Hepatic stellate cell (primary cell): ENCODE measurements at regions not wholly inside any gene's neighbourhood (a gene's known extent, or its start where the extent isn't known, plus 50 kb on each side); places are given as distances from the start of the nearest gene placed in this dataset.
"Not testable (repeated sequence)": the region's sequence is repeated elsewhere in the genome, so short reads cannot be mapped to it uniquely, and the experiment has no call there.

Experiments
- DNase-seq: peaks from one replicate; pipeline ENCODE4 v3.0.0; 2011; ENCODE audit warnings: low spot score

DNA sequence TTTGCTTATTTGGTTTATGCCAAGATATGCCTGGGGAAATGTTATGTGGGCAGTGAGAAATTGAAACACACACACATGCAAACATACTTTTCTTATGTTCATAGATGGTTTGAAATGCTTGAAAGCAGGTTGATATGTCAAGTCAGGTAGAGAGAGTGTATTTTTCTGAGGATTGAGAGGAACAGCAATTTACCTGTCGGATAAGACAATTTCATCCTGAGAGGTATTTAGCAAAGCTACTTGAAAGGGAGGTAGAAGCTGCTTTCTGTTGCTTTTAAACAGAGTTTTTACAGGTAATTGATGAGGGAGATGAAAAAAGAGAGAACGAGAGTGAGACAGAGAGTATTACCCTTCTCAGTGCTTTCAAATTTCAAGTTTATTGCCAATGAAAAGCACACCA lies 854.3 kb downstream of the CDH8 start:
- DNase-seq = no peak

- no peak for DNase-seq
Observed at GRCh38 chr16:61179561-61179960, 856.7 kb downstream of the CDH8 start.

- no peak for DNase-seq
Observed at GRCh38 chr16:61165797-61166196, 870.4 kb downstream of the CDH8 start.

DNA sequence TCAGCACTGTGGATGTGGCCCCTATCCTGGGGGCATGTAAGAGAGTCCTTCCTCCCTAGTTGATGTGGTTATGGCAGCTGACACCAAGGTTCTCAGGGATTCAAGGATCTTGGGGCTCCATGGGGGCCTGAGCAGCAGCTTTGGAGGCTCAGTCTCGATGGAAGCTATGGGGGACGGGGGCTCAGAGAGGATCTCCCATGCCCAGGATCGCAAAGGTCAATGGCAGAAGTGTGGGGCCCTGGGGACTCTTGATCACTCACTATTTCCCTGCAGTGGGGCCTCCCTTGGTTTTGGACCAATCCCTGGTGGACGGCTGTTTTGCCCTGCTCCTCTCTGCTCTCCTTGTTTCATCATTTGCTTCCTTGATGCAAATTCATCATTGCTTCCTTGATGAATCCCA lies 885.9 kb downstream of the CDH8 start:
- no peak for DNase-seq

- no peak for DNase-seq
Observed at GRCh38 chr16:61149709-61150108, 886.5 kb downstream of the CDH8 start.

DNA sequence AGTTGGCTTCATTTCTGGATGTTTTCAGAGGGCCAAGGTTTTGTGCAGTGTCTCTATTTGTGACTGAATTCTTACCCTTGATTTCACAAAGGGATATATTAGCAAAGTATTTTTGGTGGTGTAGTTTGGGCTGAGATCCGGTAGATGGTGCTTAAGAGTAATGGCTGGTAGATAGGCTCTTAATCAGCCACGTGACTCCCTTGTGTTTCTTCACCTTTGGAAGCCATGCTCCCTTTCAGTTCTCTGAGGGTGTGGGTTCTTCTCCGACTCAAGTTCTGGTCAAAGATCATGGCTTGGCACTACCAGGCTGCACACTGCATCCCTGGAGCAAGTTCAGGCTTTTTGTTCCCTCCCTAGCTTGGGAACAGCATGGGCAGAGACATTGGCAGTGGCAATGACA lies 887.3 kb downstream of the CDH8 start:
- DNase-seq = no peak

DNA sequence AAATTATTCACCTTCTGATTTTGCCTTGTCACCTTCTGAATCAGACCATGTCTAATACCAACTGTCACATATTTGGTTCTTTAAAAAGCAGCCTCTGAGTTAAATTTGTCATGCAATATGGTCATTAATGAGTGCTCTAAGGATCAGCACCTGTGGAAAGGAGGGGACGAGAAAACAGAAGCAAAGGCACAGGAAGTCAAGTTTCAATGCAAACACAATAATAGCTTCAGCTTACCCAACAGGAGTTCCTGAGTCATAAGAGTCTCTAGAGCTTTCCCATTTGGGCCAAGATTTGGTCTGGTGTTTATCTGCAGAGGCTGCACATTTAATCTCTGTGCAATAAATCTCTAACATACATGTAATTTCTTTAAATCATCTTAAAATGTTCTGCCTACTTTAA lies 889.8 kb downstream of the CDH8 start:
- DNase-seq = no peak

GRCh38 chr16:61131447-61131846 lies 904.8 kb downstream of the CDH8 start:
- DNase-seq = no peak

- no peak for DNase-seq
Observed at GRCh38 chr16:61128545-61129323, 907.5 kb downstream of the CDH8 start.

DNA sequence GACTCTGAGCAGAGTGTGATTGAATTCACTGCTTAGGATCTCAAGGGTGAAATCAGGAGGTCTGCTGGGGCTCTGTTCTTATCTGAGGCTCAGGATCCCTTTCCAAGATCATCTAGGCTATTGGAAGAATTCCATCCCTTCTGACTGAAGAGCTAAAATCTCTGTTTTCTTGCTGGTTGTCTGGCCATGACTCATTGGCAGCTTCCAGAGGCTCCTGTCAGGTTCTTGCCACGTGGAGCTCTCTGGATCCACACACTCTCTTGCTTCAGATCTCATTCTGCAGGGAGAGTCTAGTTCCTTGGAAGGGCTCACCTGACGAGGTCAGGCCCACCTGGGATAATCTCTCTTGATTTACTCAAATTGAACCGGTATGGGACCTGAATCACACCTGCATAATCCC lies 930.7 kb downstream of the CDH8 start:
- DNase-seq = no peak

DNA sequence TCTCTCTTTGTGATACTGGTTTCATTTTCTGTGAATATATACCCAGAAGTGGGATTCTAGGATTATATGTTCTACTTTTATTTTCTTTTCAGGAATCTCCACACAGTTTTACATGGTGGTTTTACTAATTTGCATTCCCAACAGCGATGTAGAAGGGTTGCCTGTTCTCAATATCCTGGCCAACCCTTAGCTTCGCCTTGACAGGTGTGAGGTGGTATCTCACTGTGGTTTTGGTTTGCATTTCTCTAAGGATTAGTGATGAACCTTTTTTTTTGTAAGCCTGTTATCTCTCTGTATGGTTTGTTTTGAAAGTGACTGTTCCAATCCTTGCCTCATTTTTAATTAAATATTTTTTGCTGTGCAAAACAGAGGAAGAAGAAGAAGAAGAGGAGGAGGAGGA lies 937.7 kb downstream of the CDH8 start:
- DNase-seq = no peak

DNA sequence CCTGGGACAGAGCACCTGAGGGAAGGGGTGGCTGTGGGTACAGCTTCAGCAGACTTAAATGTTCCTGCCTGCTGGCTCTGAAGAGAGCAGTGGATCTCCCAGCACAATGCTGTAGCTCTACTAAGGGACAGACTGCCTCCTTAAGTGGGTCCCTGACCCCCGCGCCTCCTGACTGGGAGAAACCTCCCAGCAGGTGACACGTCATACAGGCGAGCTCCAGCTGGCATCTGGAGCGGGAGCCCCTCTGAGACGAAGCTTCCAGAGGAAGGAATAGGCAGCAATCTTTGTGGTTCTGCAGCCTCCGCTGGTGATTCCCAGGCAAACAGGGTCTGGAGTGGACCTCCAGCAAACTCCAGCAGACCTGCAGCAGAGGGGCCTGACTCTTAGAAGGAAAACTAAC lies 944.9 kb downstream of the CDH8 start:
- DNase-seq = not testable (repeated sequence)

- no peak for DNase-seq
Observed at GRCh38 chr16:61083711-61084110, 952.5 kb downstream of the CDH8 start.

- DNase-seq = no peak
Observed at GRCh38 chr16:61074324-61074723, 961.9 kb downstream of the CDH8 start.

- DNase-seq = no peak
Observed at GRCh38 chr16:61057635-61058034, 978.6 kb downstream of the CDH8 start.

GRCh38 chr16:61050547-61050946 lies 985.7 kb downstream of the CDH8 start:
- DNase-seq = no peak

DNA sequence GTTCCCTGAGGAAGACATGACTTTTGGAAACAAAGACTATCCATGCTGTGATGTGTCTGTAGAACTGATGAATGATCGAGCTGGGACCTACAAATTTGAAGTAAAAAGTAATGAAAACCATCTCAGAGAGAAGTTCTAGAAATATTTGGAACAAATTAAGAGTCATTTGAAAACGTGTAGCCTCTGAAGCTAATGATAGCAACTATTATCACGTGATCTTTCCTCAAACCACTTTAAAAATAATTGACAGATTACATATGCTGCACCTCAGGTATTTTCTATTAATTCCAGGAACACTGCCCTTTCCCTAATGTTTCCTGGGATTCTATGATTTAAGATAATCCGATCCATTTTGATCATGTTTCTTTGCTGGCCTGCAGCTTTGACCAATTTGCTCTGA lies 990.3 kb downstream of the CDH8 start:
- DNase-seq = no peak

- DNase-seq = no peak
Observed at GRCh38 chr16:61042737-61043136, 993.5 kb downstream of the CDH8 start.

DNA sequence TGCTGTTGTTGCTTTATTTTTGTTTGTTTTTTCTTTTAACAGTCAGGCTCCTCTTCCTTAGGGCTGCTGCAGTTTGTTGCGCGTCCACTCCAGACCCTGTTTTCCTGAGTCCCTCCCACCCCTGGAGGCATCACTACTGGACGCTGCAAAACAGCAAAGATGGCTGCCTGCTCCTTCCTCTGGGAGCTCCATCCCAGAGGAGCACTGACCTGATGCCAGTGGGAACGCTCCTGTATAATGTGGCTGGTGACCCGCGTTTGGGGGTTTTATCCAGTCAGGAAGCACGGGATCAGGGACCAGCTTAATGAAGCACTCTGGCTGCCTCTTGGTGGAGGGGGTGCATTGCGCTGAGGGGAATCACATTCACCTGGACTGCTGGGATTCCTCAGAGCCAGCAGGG lies 1005.6 kb downstream of the CDH8 start:
- DNase-seq = no peak

GRCh38 chr16:61024180-61024900 lies 1011.9 kb downstream of the CDH8 start:
- DNase-seq = no peak

GRCh38 chr16:61014869-61015268 lies 1021.4 kb downstream of the CDH8 start:
- DNase-seq = no peak

DNA sequence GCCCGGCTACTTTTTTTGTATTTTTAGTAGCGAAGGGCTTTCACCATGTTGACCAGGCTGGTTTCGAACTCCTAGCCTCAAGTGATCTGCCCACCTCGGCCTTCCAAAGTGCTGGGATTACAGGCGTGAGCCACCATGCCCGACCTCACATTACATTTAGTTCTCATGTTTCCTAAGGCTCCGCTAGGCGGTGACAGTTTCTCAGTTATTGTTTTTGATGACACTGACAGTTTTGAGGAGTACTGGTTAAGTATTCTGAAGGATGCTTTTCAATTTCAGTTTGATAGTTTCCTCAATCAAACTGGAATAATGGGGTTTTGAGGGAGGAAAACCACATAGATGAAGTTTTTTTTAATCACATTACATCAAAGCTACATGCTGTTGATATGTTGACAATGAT lies 1028.5 kb downstream of the CDH8 start:
- DNase-seq = no peak

DNA sequence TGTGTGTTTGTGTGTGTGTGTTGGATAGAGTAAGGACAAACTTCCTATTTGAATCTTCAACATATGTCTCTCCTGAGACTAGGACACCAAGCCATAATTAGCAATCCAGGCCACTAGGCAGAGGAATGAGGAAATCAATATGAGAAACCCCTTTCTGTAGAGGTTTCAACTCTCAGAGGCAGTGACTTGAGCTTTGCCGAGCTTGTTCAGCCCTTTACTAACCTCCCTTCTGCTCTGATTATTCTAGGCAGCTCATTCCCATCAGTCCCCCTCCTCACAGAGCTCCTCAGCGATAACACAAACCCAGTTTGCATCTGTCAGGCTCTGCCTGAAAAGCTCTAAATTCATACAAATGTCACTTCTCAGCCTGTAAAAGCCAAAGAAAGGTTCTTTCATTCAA lies 1030.3 kb downstream of the CDH8 start:
- DNase-seq = no peak
